H1 (cell line): ENCODE measurements at regions not wholly inside any gene's neighbourhood (a gene's known extent, or its start where the extent isn't known, plus 50 kb on each side); places are given as distances from the start of the nearest gene placed in this dataset.

Experiments used
- SIN3A ChIP-seq, 2 experiments: IDR thresholded peaks in 1 of 2; conservative IDR thresholded peaks in 1 of 2; 2 replicates each; pipeline ENCODE4 v1.6.1; 2011 to 2012; ENCODE audit warnings: low read length in 2 of 2, improper control_type of control experiment in 1 of 2, low read depth in 1 of 2, mild to moderate bottlenecking in 1 of 2

DNA sequence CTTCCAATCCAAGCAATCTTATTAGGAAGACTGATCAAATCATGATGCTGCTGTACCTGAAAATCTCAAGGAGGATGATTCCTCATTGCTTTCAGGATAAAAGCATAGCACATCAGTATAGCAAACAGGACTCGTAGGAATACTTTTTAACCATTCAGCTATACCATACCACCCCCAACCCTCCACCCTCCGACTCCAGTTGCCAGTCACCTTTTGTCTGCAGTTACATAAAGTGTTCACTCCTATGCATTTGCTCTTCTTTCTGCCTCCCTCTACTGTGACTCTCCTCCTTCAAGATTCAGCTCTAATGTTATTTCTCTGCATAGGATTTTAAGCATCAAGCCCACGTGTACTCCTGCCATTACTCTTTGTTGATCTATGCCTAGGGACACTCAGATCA, 124.7 kb upstream of the KCNQ5 start (continued):
- no peak for TF ChIP-seq SIN3A (conservative IDR thresholded peaks at IDR 0.05 in 1 of 2, IDR thresholded peaks at IDR 0.05 in 1 of 2; ENCODE audit: low read depth in 1 of 2, low read length in 2 of 2)
